HL-60 (cell line): ENCODE measurements at regions not wholly inside any gene's neighbourhood (a gene's known extent, or its start where the extent isn't known, plus 50 kb on each side); places are given as distances from the start of the nearest gene placed in this dataset.

ENCODE experiments used
- DNase-seq, 2 experiments: peaks; one replicate each; pipeline ENCODE4 v3.0.0-alpha.2; 2010 to 2020; ENCODE audit warnings: low read depth in 1 of 2, low spot score in 1 of 2
- H3K27ac ChIP-seq: fragments of 250-450 bp; sonication (Bioruptor Pico); replicated peaks from 2 replicates; pipeline ENCODE4 v1.5.1; 2020; ENCODE audit warnings: mild to moderate bottlenecking, moderate library complexity
- H3K27me3 ChIP-seq: fragments of 250-450 bp; sonication (Bioruptor Pico); 2 replicates; pipeline ENCODE4 v1.5.1; 2021; ENCODE audit warnings: mild to moderate bottlenecking, moderate library complexity; ENCODE audit not compliant: insufficient read depth, poor library complexity, severe bottlenecking
- H3K4me3 ChIP-seq: replicated peaks from 2 replicates; pipeline ENCODE4 v1.5.1; 2011; ENCODE audit warnings: mild to moderate bottlenecking, control low read depth, low read length; ENCODE audit not compliant: insufficient read depth
- GABPA ChIP-seq: IDR thresholded peaks from 2 replicates; pipeline ENCODE4 v1.6.1; 2012; ENCODE audit warnings: low read depth
- POLR2AphosphoS5 ChIP-seq: IDR thresholded peaks from 2 replicates; pipeline ENCODE4 v1.6.1; 2012; ENCODE audit warnings: low read depth
- REST ChIP-seq: IDR thresholded peaks from 2 replicates; pipeline ENCODE4 v1.6.1; 2012; ENCODE audit warnings: low read depth; ENCODE audit not compliant: insufficient replicate concordance
- SPI1 ChIP-seq: IDR thresholded peaks from 2 replicates; pipeline ENCODE4 v1.6.1; 2012; ENCODE audit warnings: low read depth, mild to moderate bottlenecking, borderline replicate concordance
- TF ChIP-seq, protein P1 (sequence below): IDR thresholded peaks from one replicate; pipeline ENCODE4 v1.5.1; 2011; ENCODE audit warnings: low read length, control low read depth, inconsistent platforms; ENCODE audit not compliant: insufficient read depth

- DNase-seq = no peak
- Histone ChIP-seq H3K27ac (no peak overlapping the region), H3K27me3 (no peaks in the 10 kb centered on the region), H3K4me3 (no peak overlapping the region)
- TF ChIP-seq SPI1 = no peak
- TF ChIP-seq REST = no peak
- TF ChIP-seq POLR2AphosphoS5 = no peak
- TF ChIP-seq, protein P1, sequence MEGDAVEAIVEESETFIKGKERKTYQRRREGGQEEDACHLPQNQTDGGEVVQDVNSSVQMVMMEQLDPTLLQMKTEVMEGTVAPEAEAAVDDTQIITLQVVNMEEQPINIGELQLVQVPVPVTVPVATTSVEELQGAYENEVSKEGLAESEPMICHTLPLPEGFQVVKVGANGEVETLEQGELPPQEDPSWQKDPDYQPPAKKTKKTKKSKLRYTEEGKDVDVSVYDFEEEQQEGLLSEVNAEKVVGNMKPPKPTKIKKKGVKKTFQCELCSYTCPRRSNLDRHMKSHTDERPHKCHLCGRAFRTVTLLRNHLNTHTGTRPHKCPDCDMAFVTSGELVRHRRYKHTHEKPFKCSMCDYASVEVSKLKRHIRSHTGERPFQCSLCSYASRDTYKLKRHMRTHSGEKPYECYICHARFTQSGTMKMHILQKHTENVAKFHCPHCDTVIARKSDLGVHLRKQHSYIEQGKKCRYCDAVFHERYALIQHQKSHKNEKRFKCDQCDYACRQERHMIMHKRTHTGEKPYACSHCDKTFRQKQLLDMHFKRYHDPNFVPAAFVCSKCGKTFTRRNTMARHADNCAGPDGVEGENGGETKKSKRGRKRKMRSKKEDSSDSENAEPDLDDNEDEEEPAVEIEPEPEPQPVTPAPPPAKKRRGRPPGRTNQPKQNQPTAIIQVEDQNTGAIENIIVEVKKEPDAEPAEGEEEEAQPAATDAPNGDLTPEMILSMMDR = no peak
- TF ChIP-seq GABPA = no peak
Observed at GRCh38 chr2:52365946-52366345, 1334.0 kb upstream of the NRXN1 start.

DNA sequence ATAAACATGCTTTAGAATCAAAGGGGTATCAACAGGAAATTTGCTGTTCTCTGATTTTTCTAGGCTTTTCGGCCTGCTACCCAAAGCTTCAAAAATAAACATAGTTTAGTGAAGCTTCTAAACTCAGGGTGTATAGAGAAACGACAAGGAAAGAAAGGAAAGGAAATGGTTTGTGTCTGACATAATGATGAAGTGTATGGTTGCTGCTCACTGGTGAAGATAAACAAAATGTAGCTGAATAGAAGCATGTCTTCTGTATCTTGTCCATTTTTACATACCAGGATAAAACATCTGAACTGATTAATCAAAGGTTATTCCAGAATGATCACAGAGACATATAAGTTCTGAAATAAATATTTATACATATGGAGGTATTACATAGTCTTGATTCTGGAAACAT is 1324.6 kb upstream of the NRXN1 start:
- no peaks in the 10 kb centered on the region for H3K27me3 ChIP-seq
- no peak for DNase-seq
- no peak overlapping the region for H3K27ac ChIP-seq
- H3K4me3 ChIP-seq = no peak overlapping the region
- TF ChIP-seq, protein P1 = no peak
- no peak for TF ChIP-seq REST
- no peak for TF ChIP-seq POLR2AphosphoS5
- TF ChIP-seq GABPA = no peak
- no peak for TF ChIP-seq SPI1

- no peak overlapping the region for H3K27ac ChIP-seq
- no peak for TF ChIP-seq REST
- DNase-seq = no peak
- no peak overlapping the region for H3K4me3 ChIP-seq
- H3K27me3 ChIP-seq = no peaks in the 10 kb centered on the region
Observed at GRCh38 chr2:52347292-52347691, 1315.4 kb upstream of the NRXN1 start.

- TF ChIP-seq POLR2AphosphoS5 (no peak), SPI1 (no peak), REST (no peak), GABPA (no peak)
- TF ChIP-seq, protein P1 = no peak
- Histone ChIP-seq H3K4me3 (no peak overlapping the region), H3K27me3 (no peaks in the 10 kb centered on the region), H3K27ac (no peak overlapping the region)
- no peak for DNase-seq
Observed at GRCh38 chr2:52345676-52346075, 1313.7 kb upstream of the NRXN1 start.
